GM08714 (cell line): ENCODE measurements at regions not wholly inside any gene's neighbourhood (a gene's known extent, or its start where the extent isn't known, plus 50 kb on each side); places are given as distances from the start of the nearest gene placed in this dataset.
"Not testable (repeated sequence)": the region's sequence is repeated elsewhere in the genome, so short reads cannot be mapped to it uniquely, and the experiment has no call there.

Source experiments
- H3K4me3 ChIP-seq: fragments of 200-500 bp; sonication (Bioruptor generic); 2 replicates; pipeline ENCODE4 v1.5.1; 2014; ENCODE audit warnings: mild to moderate bottlenecking, low read length, inconsistent platforms
- ZNF274 ChIP-seq: IDR thresholded peaks from 2 replicates; pipeline ENCODE4 v1.6.1; 2012; ENCODE audit warnings: mild to moderate bottlenecking, low read depth, low read length

- TF ChIP-seq ZNF274: no peak
Measured at GRCh38 chr4:181777518-181777917, 465.7 kb upstream of the TENM3 start.

GRCh38 chr4:181784881-181785280 is 458.3 kb upstream of the TENM3 start:
- H3K4me3 ChIP-seq: no peak overlapping the region
- no peak for TF ChIP-seq ZNF274

More at GRCh38 chr4:181777518-181777917, 465.7 kb upstream of the TENM3 start:
- H3K4me3 ChIP-seq: no peak overlapping the region

- TF ChIP-seq ZNF274: no peak
- no peak overlapping the region for H3K4me3 ChIP-seq
Measured at GRCh38 chr4:181792641-181793040, 450.6 kb upstream of the TENM3 start.

- no peak overlapping the region for H3K4me3 ChIP-seq
- no peak for TF ChIP-seq ZNF274
Measured at GRCh38 chr4:181793096-181793495, 450.1 kb upstream of the TENM3 start.

- no peak overlapping the region for H3K4me3 ChIP-seq
- no peak for TF ChIP-seq ZNF274
Measured at GRCh38 chr4:181796502-181796901, 446.7 kb upstream of the TENM3 start.

GRCh38 chr4:181798536-181798935 is 444.7 kb upstream of the TENM3 start:
- TF ChIP-seq ZNF274: no peak

GRCh38 chr4:181799561-181800069 is 443.6 kb upstream of the TENM3 start:
- no peak for TF ChIP-seq ZNF274

More at GRCh38 chr4:181798536-181798935, 444.7 kb upstream of the TENM3 start:
- H3K4me3 ChIP-seq: no peak overlapping the region

GRCh38 chr4:181802207-181802606 is 441.0 kb upstream of the TENM3 start:
- no peak for TF ChIP-seq ZNF274
- H3K4me3 ChIP-seq: no peak overlapping the region

More at GRCh38 chr4:181799561-181800069, 443.6 kb upstream of the TENM3 start:
- no peak overlapping the region for H3K4me3 ChIP-seq

GRCh38 chr4:181807771-181808170 is 435.4 kb upstream of the TENM3 start:
- no peak for TF ChIP-seq ZNF274
- H3K4me3 ChIP-seq: no peak overlapping the region

- H3K4me3 ChIP-seq: no peak overlapping the region
- no peak for TF ChIP-seq ZNF274
Measured at GRCh38 chr4:181810711-181811110, 432.5 kb upstream of the TENM3 start.

- H3K4me3 ChIP-seq: not testable (repeated sequence)
Measured at GRCh38 chr4:181811550-181811949, 431.7 kb upstream of the TENM3 start.

GRCh38 chr4:181819946-181820345 is 423.3 kb upstream of the TENM3 start:
- no peak overlapping the region for H3K4me3 ChIP-seq
- no peak for TF ChIP-seq ZNF274

GRCh38 chr4:181820553-181820952 is 422.6 kb upstream of the TENM3 start:
- TF ChIP-seq ZNF274: no peak

GRCh38 chr4:181821039-181822004 is 421.9 kb upstream of the TENM3 start:
- H3K4me3 ChIP-seq: no peak overlapping the region
- TF ChIP-seq ZNF274: no peak

More at GRCh38 chr4:181820553-181820952, 422.6 kb upstream of the TENM3 start:
- H3K4me3 ChIP-seq: no peak overlapping the region

GRCh38 chr4:181822005-181822375 is 421.2 kb upstream of the TENM3 start:
- no peak for TF ChIP-seq ZNF274

GRCh38 chr4:181823183-181823582 is 420.0 kb upstream of the TENM3 start:
- no peak for TF ChIP-seq ZNF274
- H3K4me3 ChIP-seq: no peak overlapping the region

More at GRCh38 chr4:181822005-181822375, 421.2 kb upstream of the TENM3 start:
- H3K4me3 ChIP-seq: no peak overlapping the region
